Esophagus squamous epithelium (tissue), 5 donors: ENCODE measurements at regions not wholly inside any gene's neighbourhood (a gene's known extent, or its start where the extent isn't known, plus 50 kb on each side); places are given as distances from the start of the nearest gene placed in this dataset.

Experiments
- DNase-seq: peaks from one replicate; lab custom pipeline; 2025; lab: John Stamatoyannopoulos, UW
- H3K27ac ChIP-seq, 4 donors: fragments of 200-600 bp; sonication (generic); one replicate each; pipeline ENCODE4 v1.5.1; 2016 to 2019; ENCODE audit warnings: mild to moderate bottlenecking in 1 of 4
- H3K27me3 ChIP-seq, 4 donors: fragments of 200-600 bp; sonication (generic); 1 replicate in 3 of 4; 2 replicates in 1 of 4; pipeline versions ENCODE4 v1.5.1 to v1.6.0; 2017 to 2021; ENCODE audit warnings: antibody characterized with exemption in 1 of 4
- H3K36me3 ChIP-seq, 3 donors: fragments of 200-600 bp; sonication (generic); one replicate each; pipeline ENCODE4 v1.5.1; 2016 to 2019
- H3K4me1 ChIP-seq, 3 donors: fragments of 200-600 bp; sonication (generic); one replicate each; pipeline ENCODE4 v1.5.1; 2017 to 2019
- H3K4me3 ChIP-seq, 4 donors: fragments of 200-600 bp; sonication (generic); 1 replicate in 3 of 4; 2 replicates in 1 of 4; pipeline ENCODE4 v1.5.1; 2016 to 2019; ENCODE audit warnings: mild to moderate bottlenecking in 2 of 4, moderate library complexity in 1 of 4
- H3K9me3 ChIP-seq, 3 donors: fragments of 200-600 bp; sonication (generic); one replicate each; pipeline ENCODE4 v1.5.1; 2016 to 2019
- CTCF ChIP-seq, 6 experiments: fragments of 450-650 bp in 4 of 6; fragments of 200-600 bp in 2 of 6; sonication (generic) in 2 of 6; IDR thresholded peaks; one replicate each; pipeline ENCODE4 v1.5.1; 2016 to 2019; ENCODE audit warnings: antibody characterized with exemption in 6 of 6, mild to moderate bottlenecking in 4 of 6, moderate library complexity in 4 of 6
- POLR2A ChIP-seq, 4 donors: fragments of 450-650 bp; IDR thresholded peaks; one replicate each; pipeline ENCODE4 v1.6.1; 2017; ENCODE audit warnings: antibody characterized with exemption in 4 of 4, mild to moderate bottlenecking in 4 of 4, moderate library complexity in 3 of 4
- WGBS, 2 donors: methylation state at CpG; one replicate each; pipeline ENCODE4 v1.1.5; 2018; 5-methylcytosine and 5-hydroxymethylcytosine counted together
- intact Hi-C: fragments of 100-400 bp; cut with DNase I; formaldehyde crosslinking; loops from one replicate; pipeline ENCODE4 v1.15.0; 2022
- donor health status: DM: yes; HTN: yes; CAD: no.

GRCh38 chr12:105503619-105504018 is 173.1 kb downstream of the C12orf75 start:
- no peak overlapping the region for H3K27ac ChIP-seq
- peaks cover 0 to 5% (median 0%) of the 10 kb centered on the region in 4 donors for H3K27me3 ChIP-seq
- TF ChIP-seq POLR2A (IDR thresholded peaks at IDR 0.05), result no peak
- TF ChIP-seq CTCF (IDR thresholded peaks at IDR 0.05), result no peak
- H3K36me3 ChIP-seq, result no peaks in the 10 kb centered on the region
- H3K4me3 ChIP-seq, result no peak overlapping the region
- WGBS, 2 donors, result 36 to 46% methylated on average over 1 of the region's 1 CpG
- intact Hi-C loops, result no loop called here
- H3K9me3 ChIP-seq, result no peaks in the 10 kb centered on the region
- no peak for DNase-seq
- no peaks in the 10 kb centered on the region for H3K4me1 ChIP-seq

DNA sequence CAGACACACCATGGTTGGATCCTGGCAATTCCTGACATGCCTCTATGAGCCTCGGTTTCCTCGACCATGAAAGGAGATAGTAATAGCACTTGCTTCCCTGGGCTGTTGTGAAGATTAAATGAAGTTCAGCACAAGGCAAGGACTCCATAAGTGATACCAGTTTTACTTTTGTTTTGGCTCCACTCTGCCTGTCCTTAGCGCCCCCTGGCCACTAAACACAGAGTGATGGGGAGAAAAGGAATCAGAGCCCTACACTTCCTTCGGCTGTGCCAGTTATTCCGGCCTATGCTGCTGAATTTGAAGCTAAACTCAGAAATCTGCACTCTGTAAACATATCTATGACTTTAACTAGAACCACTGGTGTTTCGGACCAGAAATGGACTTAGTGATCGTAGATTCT is 173.8 kb downstream of the C12orf75 start:
- H3K9me3 ChIP-seq, result no peaks in the 10 kb centered on the region
- no peak for TF ChIP-seq CTCF (IDR thresholded peaks at IDR 0.05)
- no peak for TF ChIP-seq POLR2A (IDR thresholded peaks at IDR 0.05)
- H3K36me3 ChIP-seq, result no peaks in the 10 kb centered on the region
- WGBS, 2 donors, result 86 to 88% methylated on average over 6 to 7 of the region's 7 CpGs
- intact Hi-C loops, result no loop called here
- no peak overlapping the region for H3K27ac ChIP-seq
- H3K4me1 ChIP-seq, result no peaks in the 10 kb centered on the region
- DNase-seq, result no peak
- H3K4me3 ChIP-seq, result no peak overlapping the region
- H3K27me3 ChIP-seq, result peaks cover 0 to 5% (median 0%) of the 10 kb centered on the region in 4 donors

DNA sequence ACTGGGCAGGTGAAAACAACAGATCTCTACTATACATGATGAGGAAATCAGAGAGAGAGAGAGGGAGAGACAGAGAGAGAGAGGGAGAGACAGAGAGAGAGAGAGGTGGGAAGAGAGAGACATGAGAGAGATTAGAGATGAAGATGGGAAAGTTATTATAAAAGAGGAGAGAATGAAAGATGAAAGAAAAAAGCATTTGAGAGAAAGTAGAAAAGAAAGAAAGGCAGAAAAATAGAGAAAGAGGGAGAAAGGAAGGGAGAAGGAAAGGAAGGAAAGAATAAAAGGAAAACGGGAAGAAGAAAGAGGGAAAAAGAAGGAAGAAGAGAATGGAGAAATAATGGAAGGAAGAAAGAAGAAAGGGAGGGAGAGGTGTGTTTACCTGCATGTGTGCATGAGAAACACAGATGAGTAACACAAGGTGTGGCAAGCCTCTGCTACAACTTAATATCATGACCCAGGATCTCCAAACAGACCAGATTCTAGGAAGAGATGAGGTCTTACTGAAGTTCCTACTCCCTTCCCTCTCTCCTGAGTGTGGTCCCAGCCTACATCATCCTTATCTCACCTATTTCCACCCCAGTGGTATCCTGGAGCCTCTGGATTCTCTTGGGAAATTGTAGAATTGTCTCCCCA is 176.3 kb downstream of the C12orf75 start:
- intact Hi-C loops, result no loop called here
- Histone ChIP-seq H3K4me3 (no peak overlapping the region), H3K27me3 (peaks cover 0 to 5% (median 0%) of the 10 kb centered on the region in 4 donors), H3K4me1 (no peaks in the 10 kb centered on the region), H3K9me3 (no peaks in the 10 kb centered on the region), H3K36me3 (no peaks in the 10 kb centered on the region), H3K27ac (no peak overlapping the region)
- DNase-seq, result no peak
- TF ChIP-seq POLR2A (IDR thresholded peaks at IDR 0.05), result no peak
- no peak for TF ChIP-seq CTCF (IDR thresholded peaks at IDR 0.05)
- WGBS, 2 donors, result 63 to 71% methylated on average over 1 of the region's 1 CpG

DNA sequence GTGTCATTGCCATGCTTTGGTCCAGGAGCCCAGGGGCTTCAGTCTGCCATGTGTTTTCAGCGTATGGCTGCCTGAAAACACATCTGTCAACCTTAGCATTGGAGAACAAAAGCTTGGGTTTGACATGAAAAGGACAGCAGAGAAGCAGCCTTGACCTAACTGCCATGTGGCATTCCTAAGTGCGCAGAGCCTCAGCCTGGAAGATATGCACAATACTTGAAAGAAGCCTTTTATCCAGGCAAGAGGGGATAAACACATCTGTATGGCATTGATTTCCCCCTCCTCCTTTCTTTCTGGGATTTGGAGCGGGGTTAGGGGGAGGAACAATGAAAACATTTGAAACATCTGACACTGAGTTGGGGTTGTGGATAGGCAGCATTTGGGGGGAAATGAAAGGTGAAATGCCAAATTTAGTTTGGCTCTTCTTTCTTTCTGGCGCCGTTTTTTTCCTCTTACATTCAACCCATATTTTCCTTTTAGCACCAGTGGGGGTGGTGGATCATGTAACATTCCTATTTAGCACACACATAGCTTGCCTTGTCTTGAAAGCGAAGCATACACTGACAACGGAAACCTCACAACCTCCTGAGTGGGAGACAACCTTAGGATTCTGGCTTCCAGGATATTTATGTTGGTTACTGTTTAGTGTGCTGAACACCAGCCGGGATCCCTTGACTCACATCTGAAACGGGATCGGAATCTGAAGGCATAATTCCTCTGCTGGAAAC is 177.0 kb downstream of the C12orf75 start:
- TF ChIP-seq CTCF (IDR thresholded peaks at IDR 0.05), result no peak
- TF ChIP-seq POLR2A (IDR thresholded peaks at IDR 0.05), result no peak

GRCh38 chr12:105508096-105508495 is 177.6 kb downstream of the C12orf75 start:
- H3K36me3 ChIP-seq, result no peaks in the 10 kb centered on the region
- no peak for TF ChIP-seq CTCF (IDR thresholded peaks at IDR 0.05)
- TF ChIP-seq POLR2A (IDR thresholded peaks at IDR 0.05), result no peak
- H3K27me3 ChIP-seq, result peaks cover 0 to 2% (median 0%) of the 10 kb centered on the region in 4 donors
- H3K27ac ChIP-seq, result no peak overlapping the region
- H3K4me3 ChIP-seq, result no peak overlapping the region
- no peaks in the 10 kb centered on the region for H3K4me1 ChIP-seq
- 79 to 86% methylated on average over 3 of the region's 3 CpGs for WGBS, 2 donors
- intact Hi-C loops, result no loop called here
- no peaks in the 10 kb centered on the region for H3K9me3 ChIP-seq
- no peak for DNase-seq

More for the DNA sequence above, 177.0 kb downstream of the C12orf75 start:
- H3K4me3 ChIP-seq, result no peak overlapping the region
- intact Hi-C loops, result no loop called here
- no peaks in the 10 kb centered on the region for H3K36me3 ChIP-seq
- no peak for DNase-seq
- H3K9me3 ChIP-seq, result no peaks in the 10 kb centered on the region
- WGBS, 2 donors, result 84 to 85% methylated on average over 8 to 10 of the region's 10 CpGs
- H3K27me3 ChIP-seq, result peaks cover 0 to 5% (median 0%) of the 10 kb centered on the region in 4 donors
- H3K4me1 ChIP-seq, result no peaks in the 10 kb centered on the region
- no peak overlapping the region for H3K27ac ChIP-seq
